GM18498 (cell line): ENCODE measurements at regions not wholly inside any gene's neighbourhood (a gene's known extent, or its start where the extent isn't known, plus 50 kb on each side); places are given as distances from the start of the nearest gene placed in this dataset.

Source experiments
- ATAC-seq: cut with Tn5 transposase; IDR thresholded peaks from one replicate; pipeline ENCODE4 v1.9.1; 2021; ENCODE audit warnings: mild to moderate bottlenecking, moderate library complexity; ENCODE audit not compliant: unreplicated experiment

GRCh38 chr14:61625165-61625564 lies 70.1 kb upstream of the HIF1A start:
- ATAC-seq = no peak

DNA sequence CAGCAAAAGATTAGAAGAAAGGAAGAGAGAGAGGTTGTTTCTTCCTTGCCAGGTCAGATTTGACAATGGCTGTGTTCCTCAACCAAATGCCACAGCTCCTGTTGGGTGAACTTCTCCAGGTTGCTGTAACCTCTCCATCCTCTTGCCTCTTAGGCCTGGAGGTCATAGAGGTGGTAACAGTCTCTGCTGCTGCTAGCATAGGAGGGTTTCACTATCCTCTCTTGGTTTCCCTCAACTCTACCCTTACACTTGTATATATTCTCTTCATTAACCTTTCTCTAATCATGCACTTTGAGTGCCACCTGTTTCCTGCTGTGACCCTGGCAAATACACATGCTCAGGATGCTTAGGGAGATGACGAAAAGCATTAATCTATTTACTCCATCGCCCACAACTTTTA lies 67.7 kb upstream of the HIF1A start:
- ATAC-seq = peak; percentile 68

GRCh38 chr14:61628016-61628725 lies 67.1 kb upstream of the HIF1A start:
- ATAC-seq = no peak

GRCh38 chr14:61630399-61631044 lies 64.8 kb upstream of the HIF1A start:
- ATAC-seq = no peak

GRCh38 chr14:61631045-61631687 lies 64.1 kb upstream of the HIF1A start:
- no peak for ATAC-seq

GRCh38 chr14:61632401-61632800 lies 62.9 kb upstream of the HIF1A start:
- no peak for ATAC-seq

GRCh38 chr14:61632807-61633206 lies 62.5 kb upstream of the HIF1A start:
- no peak for ATAC-seq

DNA sequence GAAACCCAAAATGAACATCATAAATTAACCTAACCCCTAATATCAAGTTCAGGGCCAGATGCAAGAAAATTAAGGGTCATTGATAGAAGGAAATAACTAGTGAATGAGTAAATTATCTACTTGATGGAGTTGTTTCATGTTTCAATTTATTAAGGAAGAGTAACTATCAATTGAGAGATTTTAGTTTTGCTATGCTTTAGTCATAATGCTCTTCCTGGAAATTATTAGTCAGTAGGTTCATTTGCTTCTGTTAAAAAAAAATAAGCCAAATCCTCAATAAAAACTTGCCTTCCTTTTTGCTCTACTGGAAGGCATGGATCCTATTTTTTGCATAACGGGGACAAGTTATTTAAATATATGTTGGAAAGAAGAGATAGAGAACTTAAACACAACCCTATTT lies 59.0 kb upstream of the HIF1A start:
- no peak for ATAC-seq

DNA sequence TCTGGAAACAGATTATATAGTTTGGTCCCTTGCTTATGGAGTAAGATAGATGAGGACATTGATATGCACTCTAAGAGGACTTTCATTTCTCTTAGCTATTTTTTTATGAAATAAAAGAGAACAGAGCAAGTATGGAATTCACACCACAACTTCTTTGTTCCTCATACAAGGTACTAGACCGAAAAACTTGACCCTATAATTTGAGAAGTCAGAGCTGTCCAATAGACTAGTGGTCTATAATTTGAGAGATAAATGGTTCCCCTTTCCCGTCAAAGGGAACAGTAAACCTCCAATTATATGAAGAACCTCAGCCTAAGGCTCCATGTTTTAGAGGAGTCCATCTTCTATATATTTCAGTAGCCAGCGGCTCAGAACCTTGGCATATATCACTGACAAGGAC lies 58.5 kb upstream of the HIF1A start:
- ATAC-seq = no peak

GRCh38 chr14:61638595-61639387 lies 56.5 kb upstream of the HIF1A start:
- no peak for ATAC-seq

DNA sequence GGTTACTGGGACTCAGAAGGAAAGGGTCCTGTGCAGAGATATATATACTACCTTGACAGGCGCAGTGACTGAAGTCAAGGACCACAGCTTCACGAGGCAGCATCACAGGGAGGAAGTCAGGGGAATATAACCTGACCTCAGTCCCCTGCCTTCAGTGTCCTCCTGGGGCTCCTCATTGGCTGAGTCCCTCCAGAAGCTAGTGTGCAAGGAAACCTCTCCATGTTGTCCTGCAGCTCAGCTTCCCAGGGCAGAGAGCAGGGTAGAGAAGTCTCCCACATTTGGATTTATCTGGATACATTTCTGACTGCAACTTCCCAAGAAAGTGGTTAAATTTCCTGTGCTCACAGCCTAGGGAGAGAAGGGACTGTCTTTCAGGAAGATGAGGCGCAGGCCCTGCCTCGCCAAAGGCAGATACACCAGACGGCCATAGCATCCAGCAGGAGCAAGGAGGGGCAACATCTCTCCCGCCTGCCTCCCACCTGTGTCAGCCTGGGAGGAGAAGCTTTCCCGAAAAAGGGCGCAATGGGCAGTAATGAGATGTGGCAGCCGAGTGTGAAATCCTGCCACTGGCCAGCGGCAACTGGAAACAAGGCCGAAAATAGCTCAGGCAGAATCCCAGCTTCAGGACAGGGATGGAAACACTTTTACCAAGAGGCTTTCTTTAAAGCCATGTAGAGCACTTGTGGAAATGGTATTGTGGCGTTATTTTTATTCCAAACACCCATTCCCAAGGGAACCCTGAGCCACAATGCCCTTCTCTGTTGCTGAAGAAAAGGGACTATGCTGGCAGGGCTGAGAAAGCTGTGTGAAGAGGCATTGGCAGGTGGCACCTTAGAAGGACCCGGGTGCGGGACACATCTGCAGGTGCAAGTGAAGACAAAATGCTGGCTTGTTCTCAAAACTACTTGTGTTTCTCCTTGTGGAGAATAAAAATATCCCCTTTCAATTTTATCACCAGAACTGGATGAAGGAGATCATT lies 54.9 kb upstream of the HIF1A start:
- no peak for ATAC-seq

DNA sequence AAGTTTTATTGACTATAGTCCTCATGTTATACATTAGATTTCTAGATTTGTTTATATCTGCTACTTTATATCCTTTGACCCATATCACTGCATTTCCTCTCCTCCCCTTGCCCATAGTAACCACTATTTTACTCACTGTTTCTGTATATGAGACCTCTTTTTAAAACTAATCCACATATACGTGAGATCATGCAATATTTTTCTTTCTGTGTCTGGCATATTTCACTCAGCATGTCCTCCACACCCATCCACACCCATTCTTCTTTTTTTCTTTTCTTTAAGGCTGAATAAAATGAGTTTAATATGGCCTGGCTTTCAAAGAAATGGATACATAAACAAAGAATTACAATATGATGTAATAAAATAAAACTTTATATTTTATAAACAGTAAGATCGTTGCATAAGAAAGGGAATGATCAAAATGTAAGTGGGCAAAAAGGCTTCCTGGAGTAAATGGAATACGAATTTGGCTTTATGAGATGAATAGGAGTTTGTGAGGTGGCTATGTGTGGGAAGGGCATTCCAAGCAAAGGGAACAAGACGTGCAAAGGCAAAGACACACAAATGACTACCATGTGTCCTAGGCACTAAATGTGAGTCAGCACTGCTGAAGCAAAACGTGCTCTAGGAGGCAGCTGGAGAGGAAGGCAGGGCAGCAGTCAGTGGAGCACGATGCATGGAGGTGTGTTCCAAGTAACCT lies 53.2 kb upstream of the HIF1A start:
- ATAC-seq = no peak

- no peak for ATAC-seq
Measured at GRCh38 chr14:61642614-61642982, 52.7 kb upstream of the HIF1A start.

- no peak for ATAC-seq
Measured at GRCh38 chr14:61643555-61643954, 51.8 kb upstream of the HIF1A start.

GRCh38 chr14:61644175-61644574 lies 51.1 kb upstream of the HIF1A start:
- ATAC-seq = no peak

DNA sequence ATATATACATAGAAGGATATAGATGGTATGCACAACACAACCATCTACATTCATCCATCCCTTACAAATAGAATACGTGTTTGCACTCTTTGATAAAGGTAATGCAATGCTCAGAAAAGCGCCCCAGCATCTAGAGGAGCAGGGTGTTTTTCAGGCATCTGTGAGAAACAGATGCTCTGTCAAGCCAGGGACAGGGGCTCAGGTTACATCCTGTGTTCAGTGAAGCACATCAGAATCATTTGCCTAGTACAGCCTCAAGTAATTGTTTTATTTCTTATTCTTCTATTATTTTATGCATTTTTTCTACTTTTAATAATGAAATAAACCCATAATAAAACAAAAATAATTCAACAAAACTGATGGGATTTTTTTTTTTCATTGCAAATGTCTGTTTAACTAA lies 50.5 kb upstream of the HIF1A start:
- peak; percentile 88 for ATAC-seq

DNA sequence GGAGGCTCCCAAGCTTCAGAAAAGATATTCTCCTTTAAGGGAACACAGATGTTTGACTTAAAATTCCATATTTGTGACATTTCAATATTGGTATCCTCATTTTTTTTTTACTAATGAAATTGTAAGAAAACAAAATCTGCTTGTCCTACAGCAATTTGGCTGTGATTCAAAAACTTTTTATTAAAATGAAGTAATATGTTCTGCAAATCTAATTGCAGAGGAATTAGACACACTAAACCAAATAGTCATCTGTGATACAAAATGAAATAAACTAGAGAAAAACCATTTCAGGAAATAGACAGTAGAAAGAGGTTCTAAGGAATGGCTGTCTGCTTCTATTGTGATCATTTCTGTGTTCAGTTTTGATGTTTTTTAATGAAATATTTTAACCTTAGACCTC lies 50.1 kb upstream of the HIF1A start:
- ATAC-seq = no peak
